GM21447 (cell line): ENCODE measurements at regions not wholly inside any gene's neighbourhood (a gene's known extent, or its start where the extent isn't known, plus 50 kb on each side); places are given as distances from the start of the nearest gene placed in this dataset.
"Not testable (repeated sequence)": the region's sequence is repeated elsewhere in the genome, so short reads cannot be mapped to it uniquely, and the experiment has no call there.

ENCODE experiments used
- ATAC-seq: cut with Tn5 transposase; IDR thresholded peaks from one replicate; pipeline ENCODE4 v1.9.1; 2021; ENCODE audit not compliant: unreplicated experiment

DNA sequence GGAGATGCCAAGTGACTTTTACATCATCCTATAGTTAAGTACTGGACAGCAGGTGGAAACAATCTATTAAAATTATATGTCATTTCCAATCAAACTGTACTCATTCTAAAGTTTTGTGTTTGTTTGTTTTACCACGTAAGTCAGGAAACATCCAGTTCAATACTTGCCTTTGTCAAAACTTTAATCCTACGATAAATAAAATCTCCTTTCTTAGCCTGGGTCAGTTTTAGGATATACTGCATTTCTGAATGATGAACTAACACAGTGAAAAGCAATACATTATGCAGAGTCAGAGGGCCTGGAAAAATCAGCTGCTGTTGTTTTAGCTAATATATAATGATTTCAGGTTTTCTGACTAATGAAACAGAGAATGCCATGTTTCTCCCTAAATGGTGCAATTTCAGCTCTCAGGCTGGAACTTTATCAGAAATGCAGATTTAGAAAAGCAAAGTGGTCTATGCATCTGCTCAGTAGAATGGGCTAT, 756.4 kb downstream of the CDH11 start:
- ATAC-seq: no peak

DNA sequence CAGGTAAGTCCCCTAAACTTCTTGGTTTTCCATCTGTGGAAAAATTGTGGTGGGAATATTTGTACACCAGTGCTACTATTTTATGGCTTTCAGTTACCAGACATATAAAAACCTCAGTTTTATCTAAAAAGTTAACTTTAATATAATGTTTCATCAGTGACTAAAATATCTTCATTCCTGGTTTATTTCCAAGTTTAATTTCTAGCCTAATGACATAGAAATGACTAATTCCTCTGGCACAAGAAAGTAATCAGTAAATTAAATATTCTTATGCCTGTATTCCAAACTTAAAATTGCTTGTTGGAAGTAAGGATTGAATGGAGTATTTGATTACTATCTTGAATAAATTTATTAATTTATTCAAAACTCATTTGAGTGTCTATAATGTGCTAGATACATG, 757.0 kb downstream of the CDH11 start:
- no peak for ATAC-seq

DNA sequence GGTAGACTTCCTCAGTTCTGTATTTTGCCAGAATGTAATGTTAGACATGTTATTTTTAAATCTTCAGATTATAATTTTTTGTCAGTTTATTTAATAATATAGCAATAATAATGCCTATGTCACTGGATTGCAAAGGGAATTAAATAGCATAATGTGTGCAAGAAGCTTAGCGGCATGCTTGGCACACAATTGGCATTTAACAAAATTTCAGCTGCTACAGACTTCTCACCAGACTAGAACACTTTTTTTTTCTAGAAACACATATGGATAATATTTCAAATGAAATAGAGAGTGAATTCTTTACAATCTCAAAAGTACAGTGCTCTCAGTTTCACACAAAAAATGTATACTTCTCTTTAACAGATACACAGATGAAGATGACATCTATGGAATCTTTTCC, 757.4 kb downstream of the CDH11 start:
- no peak for ATAC-seq

GRCh38 chr16:64364016-64364415, 757.8 kb downstream of the CDH11 start:
- ATAC-seq: no peak

DNA sequence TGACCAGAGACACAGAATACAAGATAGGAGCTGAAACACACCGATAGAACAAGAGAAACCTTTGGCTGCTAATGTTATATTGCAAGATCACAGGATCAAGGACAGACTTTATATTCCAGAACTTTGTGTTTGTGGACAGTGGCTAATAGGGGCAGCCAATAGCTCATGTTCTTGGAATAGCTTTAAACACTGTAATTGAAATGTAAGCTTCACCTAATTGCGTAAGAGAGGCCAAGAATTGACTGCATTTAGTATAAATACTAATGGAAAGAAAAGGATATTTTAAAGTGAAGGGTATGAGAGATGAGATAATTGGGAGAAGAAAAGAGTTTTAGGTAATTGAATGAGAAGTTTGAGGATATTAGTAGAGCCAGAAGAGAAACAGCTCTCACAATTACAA, 758.8 kb downstream of the CDH11 start:
- no peak for ATAC-seq

GRCh38 chr16:64362193-64362592, 759.7 kb downstream of the CDH11 start:
- ATAC-seq: no peak

DNA sequence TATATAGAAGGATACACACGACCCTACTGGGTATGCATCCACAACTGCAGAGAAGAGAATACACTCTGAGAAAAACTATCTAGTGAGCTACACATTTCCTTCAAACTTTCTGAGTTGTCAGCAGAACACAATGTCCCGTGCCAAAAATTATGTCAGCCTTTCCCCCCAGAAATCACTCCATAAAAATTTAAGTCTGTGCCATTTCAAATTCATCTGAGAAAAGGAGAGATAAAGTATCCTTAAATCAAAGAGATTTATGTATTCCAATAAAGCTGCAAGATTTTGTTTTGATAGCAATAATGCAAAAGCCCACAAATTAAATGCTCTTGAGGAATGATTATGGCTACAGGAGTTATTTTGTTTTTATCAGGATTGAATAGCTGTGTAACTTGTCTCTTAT, 760.1 kb downstream of the CDH11 start:
- ATAC-seq: no peak

DNA sequence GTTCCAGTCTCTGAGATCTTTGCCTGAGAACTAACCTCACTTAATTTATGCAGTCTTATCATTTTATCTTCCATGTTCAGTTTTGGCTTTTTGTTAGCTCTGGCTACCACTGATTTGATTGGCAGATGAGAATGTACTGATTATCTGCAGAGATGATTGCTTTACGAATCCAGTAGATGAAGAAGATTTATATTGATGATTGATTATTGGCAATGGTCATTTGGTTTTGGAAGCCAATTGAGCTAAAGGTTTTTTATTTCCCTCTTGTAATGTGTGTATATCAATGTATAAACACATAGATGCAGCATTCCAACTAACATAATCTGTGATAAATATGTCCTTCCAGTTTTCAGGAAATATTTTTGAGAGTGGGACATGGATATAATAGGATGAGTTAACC, 763.6 kb downstream of the CDH11 start:
- ATAC-seq: no peak

- no peak for ATAC-seq
These were observed 765.6 kb downstream of the CDH11 start for GRCh38 chr16:64356267-64356666.

GRCh38 chr16:64352246-64352645, 769.6 kb downstream of the CDH11 start:
- ATAC-seq: no peak

GRCh38 chr16:64351121-64351520, 770.7 kb downstream of the CDH11 start:
- no peak for ATAC-seq

DNA sequence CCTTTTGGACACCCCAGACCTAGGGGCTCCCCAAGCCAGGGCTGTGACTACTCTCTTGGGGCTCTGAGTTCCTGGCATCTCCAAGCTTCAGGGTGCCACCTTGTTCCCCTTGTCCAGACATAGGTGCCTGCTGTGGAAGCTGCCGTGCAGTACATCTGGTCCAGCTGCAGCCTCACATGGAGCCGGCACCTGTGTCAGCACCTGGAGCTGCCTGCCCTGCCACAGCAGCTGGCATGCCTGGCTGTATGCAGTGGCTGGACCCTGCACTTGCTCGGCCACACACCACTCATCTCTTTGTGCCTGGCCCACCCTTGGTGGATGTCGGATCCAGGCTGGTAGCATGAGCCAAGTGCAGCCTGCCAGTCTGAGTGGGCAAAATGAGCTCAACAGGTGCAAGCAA, 775.8 kb downstream of the CDH11 start:
- ATAC-seq: no peak

GRCh38 chr16:64345142-64345541, 776.7 kb downstream of the CDH11 start:
- no peak for ATAC-seq

DNA sequence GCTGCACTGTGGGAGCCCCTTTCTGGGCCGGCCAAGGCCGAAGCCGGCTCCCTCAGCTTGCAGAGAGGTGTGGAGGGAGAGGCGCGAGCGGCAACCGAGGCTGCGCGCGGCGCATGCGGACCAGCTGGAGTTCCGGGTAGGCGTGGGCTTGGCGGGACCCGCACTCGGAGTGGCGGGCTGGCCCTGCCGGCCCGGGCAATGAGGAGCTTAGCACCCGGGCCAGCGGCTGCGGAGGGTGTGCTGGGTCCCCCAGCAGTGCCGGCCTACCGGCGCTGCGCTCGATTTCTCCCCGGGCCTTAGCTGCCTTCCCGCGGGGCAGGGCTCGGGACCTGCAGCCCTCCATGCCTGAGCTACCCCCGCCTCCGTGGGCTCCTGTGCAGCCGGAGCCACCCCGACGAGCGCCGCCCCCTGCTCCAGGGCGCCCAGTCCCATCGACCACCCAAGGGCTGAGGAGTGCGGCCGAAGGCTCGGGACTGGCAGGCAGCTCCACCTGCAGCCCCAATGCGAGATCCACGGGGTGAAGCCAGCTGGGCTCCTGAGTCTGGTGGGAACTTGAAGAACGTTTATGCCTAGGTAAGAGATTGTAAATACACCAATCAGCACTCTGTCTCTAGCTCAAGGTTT, 777.9 kb downstream of the CDH11 start:
- not testable (repeated sequence) for ATAC-seq

GRCh38 chr16:64343061-64343819, 778.6 kb downstream of the CDH11 start:
- no peak for ATAC-seq

DNA sequence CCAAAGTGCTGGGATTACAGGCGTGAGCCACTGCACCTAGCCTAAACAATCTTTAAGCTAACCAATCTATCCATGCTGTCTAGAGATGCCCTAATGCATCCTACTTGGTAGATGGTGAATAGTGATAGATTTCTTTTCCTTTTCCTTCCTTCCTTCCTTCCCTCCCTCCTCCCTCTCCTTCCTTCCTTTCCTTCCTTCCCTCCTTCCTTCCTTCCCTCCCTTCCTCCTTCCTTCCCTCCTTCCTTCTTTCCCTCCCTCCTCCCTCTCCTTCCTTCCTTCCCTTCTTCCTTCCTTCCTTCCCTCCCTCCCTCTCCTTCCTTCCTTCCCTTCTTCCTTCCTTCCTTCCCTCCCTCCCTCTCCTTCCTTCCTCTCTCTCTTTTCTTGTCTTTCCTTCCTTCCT, 780.5 kb downstream of the CDH11 start:
- not testable (repeated sequence) for ATAC-seq

- no peak for ATAC-seq
These were observed 782.7 kb downstream of the CDH11 start for GRCh38 chr16:64339052-64339770.

DNA sequence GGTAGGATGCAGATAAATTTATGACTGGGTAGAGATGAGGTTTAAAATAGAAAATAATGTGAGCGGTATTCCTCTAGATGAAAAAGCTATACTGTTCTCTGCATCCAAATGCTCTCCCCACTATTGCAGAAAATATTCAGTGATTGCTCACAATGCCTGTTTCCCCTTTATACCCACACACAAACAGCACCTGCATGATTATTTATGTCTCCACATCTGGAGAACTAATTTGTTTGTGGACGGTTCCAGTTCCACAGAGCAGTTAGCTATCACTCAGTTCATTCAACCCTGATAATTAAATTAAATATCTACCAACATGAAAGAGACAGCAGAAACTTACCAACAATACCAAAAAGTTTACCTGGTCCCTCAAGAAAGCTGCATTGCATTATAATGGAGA, 800.0 kb downstream of the CDH11 start:
- no peak for ATAC-seq

DNA sequence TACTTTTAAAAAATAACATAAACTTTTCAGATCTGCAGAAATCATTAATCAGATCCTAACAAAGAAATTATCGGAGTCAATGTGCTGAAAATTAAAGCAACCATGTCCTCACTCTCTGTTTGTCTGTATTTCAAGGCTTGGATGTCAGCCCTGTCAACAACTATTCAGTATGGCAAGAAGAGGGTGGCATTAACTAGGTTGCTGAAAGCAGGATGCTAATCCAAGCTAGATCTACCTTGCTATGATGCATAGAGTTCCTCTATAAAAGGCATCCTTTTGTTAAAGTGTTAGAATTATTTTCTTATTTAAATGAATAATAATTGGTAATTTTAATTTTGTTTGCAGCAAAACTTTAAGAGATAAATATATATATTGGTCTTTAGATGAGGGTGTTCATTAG, 800.8 kb downstream of the CDH11 start:
- no peak for ATAC-seq

GRCh38 chr16:64317601-64318000, 804.3 kb downstream of the CDH11 start:
- ATAC-seq: no peak

DNA sequence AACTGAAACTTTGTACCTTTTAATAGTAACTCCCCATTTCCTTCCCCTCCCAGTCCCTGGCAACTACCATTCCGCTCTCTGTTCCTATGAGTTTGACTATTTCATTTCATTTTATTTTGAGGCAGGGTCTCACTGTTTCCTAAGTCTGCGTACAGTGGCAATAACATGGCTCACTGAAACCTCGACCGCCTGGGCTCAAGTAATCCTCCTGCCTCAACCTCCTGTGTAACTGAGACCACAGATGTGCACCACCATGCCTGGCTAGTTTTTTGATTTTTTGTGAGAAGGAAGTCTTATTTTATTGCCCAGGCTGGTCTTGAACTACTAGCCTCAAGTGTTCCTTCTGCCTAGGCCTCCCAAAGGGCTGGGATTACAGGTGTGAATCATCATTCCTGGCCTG, 808.1 kb downstream of the CDH11 start:
- no peak for ATAC-seq

- ATAC-seq: no peak
These were observed 808.9 kb downstream of the CDH11 start for GRCh38 chr16:64312980-64313379.
